SK-N-SH (cell line): ENCODE measurements at regions not wholly inside any gene's neighbourhood (a gene's known extent, or its start where the extent isn't known, plus 50 kb on each side); places are given as distances from the start of the nearest gene placed in this dataset.
A peak's percentile ranks its signal among the peaks of the same experiment; 100 is the strongest.

Source experiments
- CTCF ChIA-PET: fragments of 300-600, 350-600 bp; formaldehyde crosslinking; extraction: SDS; loops from one replicate; lab custom pipeline; 2021; lab: Yijun Ruan, JAX
- POLR2A ChIA-PET: fragments of 350-600 bp; sonication (Branson Sonifier 250); formaldehyde crosslinking; extraction: SDS; loops from one replicate; lab custom pipeline; 2020; ENCODE audit warnings: antibody characterized with exemption, inconsistent platforms; lab: Yijun Ruan, JAX
- DNase-seq: peaks from one replicate; pipeline ENCODE4 v3.0.0; 2012
- H2AFZ ChIP-seq: fragments of 200-600 bp; sonication (generic); 2 replicates; pipeline ENCODE4 v1.8.1; 2016; ENCODE audit warnings: antibody characterized with exemption, mild to moderate bottlenecking, low read depth
- H3F3A ChIP-seq: fragments of 200-600 bp; sonication (generic); replicated peaks from 2 replicates; pipeline ENCODE3; 2016; ENCODE audit warnings: antibody characterized with exemption, mild to moderate bottlenecking; ENCODE audit not compliant: insufficient read depth
- H3K27ac ChIP-seq, 2 experiments: fragments of 200-500 bp in 1 of 2; fragments of 200-600 bp in 1 of 2; sonication (Bioruptor generic) in 1 of 2; sonication (generic), shearing (Covaris generic) in 1 of 2; 2 replicates each; pipeline versions ENCODE4 v1.5.1 to v1.6.1; 2014 to 2016; ENCODE audit warnings: low read depth in 2 of 2, inconsistent platforms in 1 of 2, low read length in 1 of 2, mild to moderate bottlenecking in 1 of 2, mixed read lengths in 1 of 2
- H3K27me3 ChIP-seq: fragments of 200-600 bp; sonication (generic), shearing (Covaris generic); 2 replicates; pipeline ENCODE4 v1.6.1; 2016; ENCODE audit warnings: mixed run types; ENCODE audit not compliant: insufficient read depth
- H3K36me3 ChIP-seq, 2 experiments: fragments of 200-500 bp in 1 of 2; fragments of 200-600 bp in 1 of 2; sonication (Bioruptor generic) in 1 of 2; sonication (generic) in 1 of 2; replicated peaks in 1 of 2; 2 replicates each; pipeline versions ENCODE3 to v1.5.1; 2014 to 2016; ENCODE audit warnings: low read length in 1 of 2, mild to moderate bottlenecking in 1 of 2; ENCODE audit not compliant: insufficient read depth in 2 of 2, control insufficient read depth in 1 of 2
- H3K4me1 ChIP-seq, 2 experiments: fragments of 200-500 bp in 1 of 2; fragments of 200-600 bp in 1 of 2; sonication (Bioruptor generic) in 1 of 2; sonication (generic), shearing (Covaris generic) in 1 of 2; 2 replicates each; pipeline versions ENCODE4 v1.5.1 to v1.6.1; 2014 to 2016; ENCODE audit warnings: low read depth in 1 of 2, low read length in 1 of 2, mixed run types in 1 of 2; ENCODE audit not compliant: insufficient read depth in 2 of 2, control insufficient read depth in 1 of 2
- H3K4me2 ChIP-seq: fragments of 200-600 bp; sonication (generic), shearing (Covaris generic); 2 replicates; pipeline ENCODE4 v1.6.1; 2017; ENCODE audit warnings: mixed run types
- H3K4me3 ChIP-seq, 2 experiments: fragments of 200-500 bp in 1 of 2; fragments of 200-600 bp in 1 of 2; sonication (Bioruptor generic) in 1 of 2; sonication (generic), shearing (Covaris generic) in 1 of 2; 2 replicates each; pipeline versions ENCODE4 v1.5.1 to v1.8.1; 2014 to 2016; ENCODE audit warnings: low read depth in 2 of 2, inconsistent platforms in 1 of 2, low read length in 1 of 2, mild to moderate bottlenecking in 1 of 2, mixed read lengths in 1 of 2, moderate library complexity in 1 of 2
- H3K79me2 ChIP-seq: fragments of 200-600 bp; sonication (generic); 2 replicates; pipeline ENCODE4 v1.8.1; 2017; ENCODE audit warnings: mild to moderate bottlenecking; ENCODE audit not compliant: insufficient read depth
- H3K9ac ChIP-seq: fragments of 200-600 bp; sonication (generic); 2 replicates; pipeline ENCODE4 v1.6.1; 2017; ENCODE audit warnings: mixed run types
- H3K9me2 ChIP-seq: fragments of 200-600 bp; sonication (generic); 2 replicates; pipeline ENCODE4 v1.6.1; 2017; ENCODE audit warnings: mixed run types
- H3K9me3 ChIP-seq: fragments of 200-600 bp; sonication (generic); 2 replicates; pipeline ENCODE4 v1.6.1; 2017; ENCODE audit warnings: mixed run types, mild to moderate bottlenecking, moderate library complexity
- H4K20me1 ChIP-seq: fragments of 200-600 bp; sonication (generic); 2 replicates; pipeline ENCODE4 v1.6.1; 2017; ENCODE audit warnings: mild to moderate bottlenecking, mixed run types; ENCODE audit not compliant: insufficient read depth
- CHD2 ChIP-seq: fragments of 150-350 bp; IDR thresholded peaks from 2 replicates; pipeline ENCODE4 v1.6.1; 2018; ENCODE audit warnings: low read length; ENCODE audit not compliant: partially characterized antibody
- EP300 ChIP-seq, 2 experiments: IDR thresholded peaks; 2 replicates each; pipeline versions ENCODE4 v1.4.0 to v1.6.1; 2012; ENCODE audit warnings: borderline replicate concordance in 1 of 2, low read depth in 1 of 2, low read length in 1 of 2
- EZH2phosphoT487 ChIP-seq: fragments of 200-600 bp; sonication (generic); IDR thresholded peaks from 2 replicates; pipeline ENCODE4 v1.6.1; 2017; ENCODE audit warnings: low read depth, mixed run types, mild to moderate bottlenecking, antibody characterized with exemption, moderate library complexity, borderline replicate concordance
- FOXJ3 ChIP-seq: sonication (generic); formaldehyde crosslinking; IDR thresholded peaks from 2 replicates; pipeline ENCODE4 v1.5.1; 2020; ENCODE audit warnings: mild to moderate bottlenecking, missing genetic modification reagents
- GABPA ChIP-seq: IDR thresholded peaks from 2 replicates; pipeline ENCODE4 v1.4.0; 2012; ENCODE audit warnings: low read depth, mild to moderate bottlenecking
- GATA2 ChIP-seq: sonication (generic); formaldehyde crosslinking; IDR thresholded peaks from 2 replicates; pipeline ENCODE4 v1.5.0; 2020; ENCODE audit warnings: mild to moderate bottlenecking, missing genetic modification reagents
- MEF2A ChIP-seq: IDR thresholded peaks from 2 replicates; pipeline ENCODE4 v1.4.0; 2012; ENCODE audit warnings: low read depth, borderline replicate concordance
- PBX3 ChIP-seq: IDR thresholded peaks from 2 replicates; pipeline ENCODE4; 2012
- POLR2AphosphoS5 ChIP-seq: IDR thresholded peaks from 2 replicates; pipeline ENCODE4 v1.6.1; 2012; ENCODE audit warnings: low read depth, low read length
- RAD21 ChIP-seq: IDR thresholded peaks from 2 replicates; pipeline ENCODE4 v1.6.1; 2012; ENCODE audit warnings: mild to moderate bottlenecking, low read length
- RCOR1 ChIP-seq: fragments of 150-350 bp; IDR thresholded peaks from 2 replicates; pipeline ENCODE4 v1.6.1; 2017; ENCODE audit warnings: antibody characterized with exemption, low read length
- REST ChIP-seq: IDR thresholded peaks from 2 replicates; pipeline ENCODE4 v1.6.1; 2012; ENCODE audit warnings: mild to moderate bottlenecking, low read depth, low read length, moderate library complexity
- RFX5 ChIP-seq: IDR thresholded peaks from 2 replicates; pipeline ENCODE4 v1.6.1; 2012; ENCODE audit warnings: mild to moderate bottlenecking, improper control_type of control experiment, low read length
- RXRA ChIP-seq: IDR thresholded peaks from 2 replicates; pipeline ENCODE4 v1.4.0; 2012; ENCODE audit warnings: low read depth, mild to moderate bottlenecking, borderline replicate concordance
- SMC3 ChIP-seq: IDR thresholded peaks from 2 replicates; pipeline ENCODE4 v1.6.1; 2012; ENCODE audit warnings: low read depth, low read length, improper control_type of control experiment
- TEAD4 ChIP-seq: IDR thresholded peaks from 2 replicates; pipeline ENCODE4 v1.4.0; 2012; ENCODE audit warnings: mild to moderate bottlenecking, borderline replicate concordance; ENCODE audit not compliant: insufficient read depth
- WGBS: methylation state at CpG from one replicate; pipeline ENCODE4 v1.1.6; 2017; ENCODE audit warnings: low lambda C conversion rate; 5-methylcytosine and 5-hydroxymethylcytosine counted together
- TF ChIP-seq, protein P1 (sequence below): IDR thresholded peaks from 2 replicates; pipeline ENCODE4 v1.4.0; 2012; ENCODE audit warnings: low read depth, borderline replicate concordance
- TF ChIP-seq, protein P2 (sequence below): IDR thresholded peaks from 2 replicates; pipeline ENCODE4 v1.4.0; 2012; ENCODE audit warnings: low read depth, borderline replicate concordance
- TF ChIP-seq, protein P3 (sequence below): fragments of 150-350 bp; IDR thresholded peaks from 2 replicates; pipeline ENCODE4 v1.6.1; 2017; ENCODE audit warnings: antibody characterized with exemption, low read length, low read depth, borderline replicate concordance
- TF ChIP-seq, protein P4 (sequence below): fragments of 200-600 bp; sonication (generic); IDR thresholded peaks from 2 replicates; pipeline ENCODE4 v1.6.1; 2017; ENCODE audit warnings: antibody characterized with exemption, mild to moderate bottlenecking, moderate library complexity

- Histone ChIP-seq H3K4me1 (peaks cover 11 to 31% of the 10 kb centered on the region in 2 experiments; a peak in 3 of 4 replicates), H3K4me3 (peak overlapping the region; percentile 54 to 86), H3K79me2 (no peaks in the 10 kb centered on the region), H3K9me2 (no peaks in the 10 kb centered on the region), H3K9me3 (no peaks in the 10 kb centered on the region), H2AFZ (peak overlapping the region; percentile 87), H3K9ac (peak overlapping the region; percentile 93), H3K4me2 (peak overlapping the region; percentile 98), H4K20me1 (no peaks in the 10 kb centered on the region), H3K27me3 (no peaks in the 10 kb centered on the region), H3K36me3 (no peaks in the 10 kb centered on the region), H3F3A (peaks cover 5% of the 10 kb centered on the region), H3K27ac (peak overlapping the region; percentile 96 to 97)
- ChIA-PET POLR2A (interaction anchor here (0.6 to 1.5 kb wide), 5 partner anchors 82 to 363 kb away, joined by 3 to 21 read pairs (median 4); partner anchors contain the start of gene SSBP3), CTCF (interaction anchor here (0.5 to 3.9 kb wide), 86 partner anchors 10 to 460 kb away, joined by 3 to 75 read pairs (median 4); partner anchors contain the start of genes ACOT11, CYB5RL, MRPL37 and SSBP3)
- peak; percentile 95 for DNase-seq
- WGBS = 2% methylated on average over 34 of the region's 51 CpGs
- TF ChIP-seq PBX3 (no peak), RFX5 (no peak), RCOR1 (peak; percentile 36; the same call in 1 of the 2 replicates), EP300 (IDR thresholded peaks at IDR 0.05; ENCODE audit: borderline replicate concordance in 1 of 2, low read depth in 1 of 2, low read length in 1 of 2) (no peak), GABPA (no peak), POLR2AphosphoS5 (no peak), GATA2 (no peak), SMC3 (peak; percentile 70), CHD2 (no peak), REST (no peak; the same call in 1 of the 2 replicates), RAD21 (peak; percentile 84), TEAD4 (peak; percentile 22; the same call in 1 of the 2 replicates), RXRA (no peak), EZH2phosphoT487 (no peak), MEF2A (no peak; the same call in 1 of the 2 replicates), FOXJ3 (CRISPR knock-in tag) (no peak)
- TF ChIP-seq, protein P1, sequence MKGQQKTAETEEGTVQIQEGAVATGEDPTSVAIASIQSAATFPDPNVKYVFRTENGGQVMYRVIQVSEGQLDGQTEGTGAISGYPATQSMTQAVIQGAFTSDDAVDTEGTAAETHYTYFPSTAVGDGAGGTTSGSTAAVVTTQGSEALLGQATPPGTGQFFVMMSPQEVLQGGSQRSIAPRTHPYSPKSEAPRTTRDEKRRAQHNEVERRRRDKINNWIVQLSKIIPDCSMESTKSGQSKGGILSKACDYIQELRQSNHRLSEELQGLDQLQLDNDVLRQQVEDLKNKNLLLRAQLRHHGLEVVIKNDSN = no peak
- TF ChIP-seq, protein P2, sequence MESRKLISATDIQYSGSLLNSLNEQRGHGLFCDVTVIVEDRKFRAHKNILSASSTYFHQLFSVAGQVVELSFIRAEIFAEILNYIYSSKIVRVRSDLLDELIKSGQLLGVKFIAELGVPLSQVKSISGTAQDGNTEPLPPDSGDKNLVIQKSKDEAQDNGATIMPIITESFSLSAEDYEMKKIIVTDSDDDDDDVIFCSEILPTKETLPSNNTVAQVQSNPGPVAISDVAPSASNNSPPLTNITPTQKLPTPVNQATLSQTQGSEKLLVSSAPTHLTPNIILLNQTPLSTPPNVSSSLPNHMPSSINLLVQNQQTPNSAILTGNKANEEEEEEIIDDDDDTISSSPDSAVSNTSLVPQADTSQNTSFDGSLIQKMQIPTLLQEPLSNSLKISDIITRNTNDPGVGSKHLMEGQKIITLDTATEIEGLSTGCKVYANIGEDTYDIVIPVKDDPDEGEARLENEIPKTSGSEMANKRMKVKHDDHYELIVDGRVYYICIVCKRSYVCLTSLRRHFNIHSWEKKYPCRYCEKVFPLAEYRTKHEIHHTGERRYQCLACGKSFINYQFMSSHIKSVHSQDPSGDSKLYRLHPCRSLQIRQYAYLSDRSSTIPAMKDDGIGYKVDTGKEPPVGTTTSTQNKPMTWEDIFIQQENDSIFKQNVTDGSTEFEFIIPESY = no peak
- TF ChIP-seq, protein P3, sequence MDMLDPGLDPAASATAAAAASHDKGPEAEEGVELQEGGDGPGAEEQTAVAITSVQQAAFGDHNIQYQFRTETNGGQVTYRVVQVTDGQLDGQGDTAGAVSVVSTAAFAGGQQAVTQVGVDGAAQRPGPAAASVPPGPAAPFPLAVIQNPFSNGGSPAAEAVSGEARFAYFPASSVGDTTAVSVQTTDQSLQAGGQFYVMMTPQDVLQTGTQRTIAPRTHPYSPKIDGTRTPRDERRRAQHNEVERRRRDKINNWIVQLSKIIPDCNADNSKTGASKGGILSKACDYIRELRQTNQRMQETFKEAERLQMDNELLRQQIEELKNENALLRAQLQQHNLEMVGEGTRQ = no peak
- TF ChIP-seq, protein P4, sequence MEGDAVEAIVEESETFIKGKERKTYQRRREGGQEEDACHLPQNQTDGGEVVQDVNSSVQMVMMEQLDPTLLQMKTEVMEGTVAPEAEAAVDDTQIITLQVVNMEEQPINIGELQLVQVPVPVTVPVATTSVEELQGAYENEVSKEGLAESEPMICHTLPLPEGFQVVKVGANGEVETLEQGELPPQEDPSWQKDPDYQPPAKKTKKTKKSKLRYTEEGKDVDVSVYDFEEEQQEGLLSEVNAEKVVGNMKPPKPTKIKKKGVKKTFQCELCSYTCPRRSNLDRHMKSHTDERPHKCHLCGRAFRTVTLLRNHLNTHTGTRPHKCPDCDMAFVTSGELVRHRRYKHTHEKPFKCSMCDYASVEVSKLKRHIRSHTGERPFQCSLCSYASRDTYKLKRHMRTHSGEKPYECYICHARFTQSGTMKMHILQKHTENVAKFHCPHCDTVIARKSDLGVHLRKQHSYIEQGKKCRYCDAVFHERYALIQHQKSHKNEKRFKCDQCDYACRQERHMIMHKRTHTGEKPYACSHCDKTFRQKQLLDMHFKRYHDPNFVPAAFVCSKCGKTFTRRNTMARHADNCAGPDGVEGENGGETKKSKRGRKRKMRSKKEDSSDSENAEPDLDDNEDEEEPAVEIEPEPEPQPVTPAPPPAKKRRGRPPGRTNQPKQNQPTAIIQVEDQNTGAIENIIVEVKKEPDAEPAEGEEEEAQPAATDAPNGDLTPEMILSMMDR = peak; percentile 90
Measured at GRCh38 chr1:54488779-54489626, 59.0 kb upstream of the ACOT11 start.
